AG09319 (cell line): ENCODE measurements at regions not wholly inside any gene's neighbourhood (a gene's known extent, or its start where the extent isn't known, plus 50 kb on each side); places are given as distances from the start of the nearest gene placed in this dataset.
A peak's percentile ranks its signal among the peaks of the same experiment; 100 is the strongest.

Source experiments
- DNase-seq: peaks from one replicate; pipeline ENCODE4 v3.0.0-alpha.2; 2010; ENCODE audit warnings: low read depth; ENCODE audit errors: extremely low read depth
- CTCF ChIP-seq: IDR thresholded peaks from 2 replicates; pipeline ENCODE4 v1.5.1; 2011; ENCODE audit warnings: low read depth, mild to moderate bottlenecking, inconsistent platforms, low read length, moderate library complexity

GRCh38 chr22:27685970-27686369 is 115.6 kb downstream of the MN1 start:
- DNase-seq = no peak
- TF ChIP-seq CTCF = no peak

- DNase-seq = peak; percentile 54
- TF ChIP-seq CTCF = no peak
These were observed 115.0 kb downstream of the MN1 start for GRCh38 chr22:27686534-27686933.

GRCh38 chr22:27687984-27688545 is 113.5 kb downstream of the MN1 start:
- TF ChIP-seq CTCF = no peak
- DNase-seq = no peak

GRCh38 chr22:27689664-27690063 is 111.9 kb downstream of the MN1 start:
- no peak for TF ChIP-seq CTCF
- DNase-seq = no peak

GRCh38 chr22:27690599-27690998 is 111.0 kb downstream of the MN1 start:
- TF ChIP-seq CTCF = no peak
- no peak for DNase-seq

- TF ChIP-seq CTCF = no peak; the same call in 1 of the 2 replicates
- DNase-seq = no peak
These were observed 109.3 kb downstream of the MN1 start for GRCh38 chr22:27692243-27692642.

GRCh38 chr22:27695925-27696324 is 105.6 kb downstream of the MN1 start:
- TF ChIP-seq CTCF = no peak
- DNase-seq = no peak
